ENCODE measurements at regions not wholly inside any gene's neighbourhood (a gene's known extent, or its start where the extent isn't known, plus 50 kb on each side); places are given as distances from the start of the nearest gene placed in this dataset.

DNA sequence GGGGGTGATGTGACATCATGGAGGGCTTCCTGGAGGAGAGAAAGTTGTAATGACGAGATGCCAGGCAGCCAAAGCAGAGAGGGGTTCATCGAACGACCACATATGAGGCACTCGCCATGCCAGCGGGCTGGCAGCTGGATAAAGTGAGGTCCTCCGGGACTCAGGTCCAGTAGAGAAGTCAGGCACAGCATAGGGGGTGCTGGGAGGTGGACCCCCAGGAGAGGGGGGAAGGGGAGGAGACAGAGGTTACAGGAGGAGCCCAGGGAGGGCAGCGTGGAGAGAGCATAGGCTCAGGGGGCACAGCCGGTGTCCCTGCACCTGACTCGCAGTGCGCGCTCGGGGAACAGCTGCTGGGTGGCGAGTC is 174.7 kb downstream of the BMP7 start:
- DNase-seq (ENCODE audit: insufficient read length, low spot score) (no peak), FAIRE-seq (no peak)

DNA sequence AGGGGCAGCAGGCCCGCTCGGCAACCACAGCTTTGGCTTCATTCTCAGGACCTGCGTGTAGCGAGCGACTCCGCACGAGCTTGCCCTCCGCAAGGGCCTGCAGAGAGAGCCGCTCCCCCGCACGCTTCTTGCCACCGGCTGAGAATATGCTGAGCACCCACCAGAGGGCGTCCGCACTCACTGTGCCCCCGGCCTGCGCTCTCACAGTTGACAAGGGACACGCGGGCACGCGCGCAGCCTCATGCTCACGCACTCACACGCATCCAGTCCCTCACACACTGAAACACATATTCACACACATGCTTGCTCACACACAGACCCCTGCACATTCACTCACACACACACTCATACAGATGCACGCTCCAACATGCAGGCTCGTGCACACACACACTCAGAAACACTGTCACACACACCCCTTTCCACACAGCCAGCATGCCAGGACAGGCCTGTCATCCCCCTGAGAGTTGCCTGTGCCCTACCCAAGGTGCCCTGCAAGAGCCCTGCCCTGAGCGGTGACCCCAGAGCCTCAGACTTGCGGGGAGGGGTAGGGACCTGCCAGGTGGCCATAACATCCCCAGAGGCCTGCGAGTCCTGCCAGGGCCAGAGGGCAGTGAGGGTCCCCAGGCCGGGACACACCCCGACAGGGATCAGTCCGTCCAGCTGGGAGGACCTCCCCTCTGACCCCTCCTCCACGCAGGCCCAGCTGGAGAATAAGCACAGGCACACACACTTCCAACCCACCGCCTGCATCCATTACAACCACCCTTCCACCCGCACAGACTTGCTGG is 174.1 kb downstream of the BMP7 start:
- DNase-seq (ENCODE audit: insufficient read length, low spot score) (peak; percentile 95), FAIRE-seq (peak; percentile 99)

GRCh38 chr20:57092900-57093530 is 173.4 kb downstream of the BMP7 start:
- no peak for FAIRE-seq
- no peak for DNase-seq (ENCODE audit: insufficient read length, low spot score)

- DNase-seq (ENCODE audit: insufficient read length, low spot score) (no peak), FAIRE-seq (no peak)
Measured at GRCh38 chr20:57093766-57094165, 172.7 kb downstream of the BMP7 start.

DNA sequence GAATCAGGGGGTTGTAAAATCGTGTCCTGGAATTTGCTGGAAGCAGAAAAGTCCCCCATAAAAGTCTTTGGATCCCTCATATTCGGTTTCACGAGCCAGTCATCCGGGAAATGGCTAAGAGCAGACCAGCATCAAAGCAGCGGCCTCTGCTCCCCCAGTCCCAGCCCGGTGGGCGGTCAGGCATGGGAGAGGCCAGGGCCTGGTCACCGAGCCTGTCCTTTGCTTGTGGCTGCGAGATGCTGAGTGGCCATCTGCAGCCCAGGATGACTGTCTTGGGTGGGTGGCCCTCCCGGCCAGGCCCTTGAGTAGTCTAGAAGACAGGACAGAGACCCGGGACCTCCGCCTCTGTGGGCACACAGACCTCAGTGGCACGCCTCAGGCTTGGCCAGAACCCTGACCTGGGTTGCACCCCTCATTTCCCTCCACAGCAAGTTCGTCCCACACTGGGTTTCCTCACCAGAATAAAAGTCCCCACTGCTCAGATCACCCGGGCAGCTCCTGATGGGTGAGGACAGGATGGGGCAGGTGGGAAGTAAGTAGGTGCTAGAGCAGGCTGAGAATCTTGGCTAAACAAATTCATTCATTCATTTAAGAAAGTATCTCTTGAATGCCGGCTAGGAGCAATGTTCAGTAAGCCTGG is 172.1 kb downstream of the BMP7 start:
- no peak for DNase-seq (ENCODE audit: insufficient read length, low spot score)
- FAIRE-seq: peak; percentile 38

DNA sequence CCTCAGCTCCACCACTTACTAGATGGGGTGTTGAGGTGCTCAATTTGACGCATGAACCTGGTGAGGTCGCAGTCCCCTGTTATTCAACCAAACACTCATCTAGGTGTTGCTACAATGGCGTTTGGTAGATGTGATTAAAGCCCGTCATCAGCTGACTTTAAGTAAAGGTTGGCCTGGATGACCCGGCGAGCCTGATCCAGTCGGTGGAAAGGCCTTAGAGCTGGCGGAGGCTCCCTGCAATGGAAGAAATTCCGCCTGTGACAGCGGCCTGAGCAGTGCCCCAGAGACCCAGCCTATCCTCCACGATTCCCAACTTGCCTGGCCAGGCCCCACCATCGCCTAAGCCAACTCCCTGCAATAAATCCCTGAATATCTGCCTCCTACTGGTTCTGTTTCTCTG is 171.4 kb downstream of the BMP7 start:
- DNase-seq (ENCODE audit: insufficient read length, low spot score): no peak
- FAIRE-seq: peak; percentile 44

GRCh38 chr20:57095426-57095825 is 171.0 kb downstream of the BMP7 start:
- DNase-seq (ENCODE audit: insufficient read length, low spot score) (no peak), FAIRE-seq (no peak)

- DNase-seq (ENCODE audit: insufficient read length, low spot score) (no peak), FAIRE-seq (peak; percentile 48)
Measured at GRCh38 chr20:57097245-57097915, 169.1 kb downstream of the BMP7 start.

- no peak for DNase-seq (ENCODE audit: insufficient read length, low spot score)
- no peak for FAIRE-seq
Measured at GRCh38 chr20:57102160-57102559, 164.3 kb downstream of the BMP7 start.

- no peak for DNase-seq (ENCODE audit: insufficient read length, low spot score)
- FAIRE-seq: no peak
Measured at GRCh38 chr20:57102566-57102965, 163.9 kb downstream of the BMP7 start.

DNA sequence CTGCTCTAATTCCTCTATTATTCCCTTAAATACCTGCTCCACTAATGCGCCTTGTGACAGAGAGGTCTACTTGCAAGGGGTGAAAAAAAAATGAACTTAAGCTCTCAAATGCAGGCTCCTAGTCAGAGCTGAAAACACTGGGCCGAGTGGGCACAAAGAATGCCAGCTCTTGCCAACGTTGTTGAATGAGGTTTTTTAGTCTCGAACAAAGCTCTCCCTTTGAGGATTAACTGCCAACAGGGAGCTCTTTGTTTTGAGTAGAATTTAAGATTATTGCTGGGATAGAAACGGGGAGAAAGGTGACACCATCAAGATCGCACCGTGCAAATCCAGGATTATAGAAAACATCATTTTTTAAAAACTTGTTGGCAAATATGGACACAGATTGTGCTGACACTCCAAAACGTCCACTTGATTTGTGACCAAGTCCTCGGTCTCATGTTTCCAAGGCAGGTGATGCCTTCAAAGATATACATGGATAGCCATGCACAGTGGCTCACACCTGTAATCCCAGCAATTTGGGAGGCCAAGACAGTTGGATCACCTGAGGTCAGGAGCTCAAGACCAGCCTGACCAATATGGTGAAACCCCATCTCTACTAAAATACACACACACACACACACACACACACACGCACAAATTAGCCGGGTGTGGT is 163.2 kb downstream of the BMP7 start:
- no peak for DNase-seq (ENCODE audit: insufficient read length, low spot score)
- FAIRE-seq: peak; percentile 13

DNA sequence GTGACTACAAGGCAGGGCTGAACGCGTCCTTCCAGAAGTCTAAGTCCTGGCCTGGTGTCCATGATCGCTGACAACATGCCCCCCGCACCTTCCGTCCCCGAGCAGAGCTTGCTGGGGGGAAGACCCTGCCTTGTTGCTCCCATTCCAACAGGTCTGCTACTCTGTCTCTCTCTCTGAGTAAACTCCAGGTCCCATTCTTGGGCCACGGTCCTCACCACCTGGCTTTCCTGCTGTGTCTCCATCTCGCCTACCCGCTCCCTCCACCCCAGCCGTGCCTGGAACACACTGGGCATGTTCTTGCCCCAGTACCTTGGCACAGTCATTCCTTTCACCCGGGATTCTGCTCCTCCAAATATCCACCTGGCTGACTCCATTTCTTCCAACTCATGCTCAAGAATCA is 162.3 kb downstream of the BMP7 start:
- DNase-seq (ENCODE audit: insufficient read length, low spot score) (no peak), FAIRE-seq (no peak)

DNA sequence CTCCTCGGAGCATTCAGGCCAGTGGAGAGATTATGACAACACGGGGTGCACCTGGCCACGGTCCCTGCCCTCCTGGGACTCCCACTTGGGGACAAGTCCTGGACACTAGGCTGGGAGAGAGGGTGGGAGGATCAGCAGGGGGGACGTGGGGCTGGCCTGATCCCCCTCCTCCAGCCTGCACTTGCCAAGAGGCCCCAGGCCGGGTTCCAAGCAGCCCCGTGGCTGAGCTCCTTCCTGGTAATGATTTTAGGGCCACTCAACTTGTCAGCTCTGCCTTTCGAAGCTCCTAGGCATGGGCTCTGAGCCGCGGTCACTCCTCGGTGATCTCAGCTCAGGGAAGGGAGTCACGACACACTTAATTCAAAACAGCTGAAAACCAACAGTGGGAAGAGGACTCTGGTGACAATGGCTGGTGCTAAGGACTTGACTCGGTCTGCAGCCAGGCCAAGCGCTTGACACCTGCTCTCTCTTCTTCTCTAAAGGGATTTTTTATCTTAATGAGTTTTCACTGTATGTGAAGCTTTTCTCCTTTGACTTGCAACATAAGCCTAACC is 161.7 kb downstream of the BMP7 start:
- DNase-seq (ENCODE audit: insufficient read length, low spot score): no peak
- peak; percentile 38 for FAIRE-seq

GRCh38 chr20:57106030-57106682 is 160.3 kb downstream of the BMP7 start:
- peak; percentile 86 for FAIRE-seq

GRCh38 chr20:57106692-57107091 is 159.7 kb downstream of the BMP7 start:
- DNase-seq (ENCODE audit: insufficient read length, low spot score): no peak
- peak; percentile 63 for FAIRE-seq

More at GRCh38 chr20:57106030-57106682, 160.3 kb downstream of the BMP7 start:
- DNase-seq (ENCODE audit: insufficient read length, low spot score): peak; percentile 59

GRCh38 chr20:57107208-57107607 is 159.2 kb downstream of the BMP7 start:
- no peak for DNase-seq (ENCODE audit: insufficient read length, low spot score)
- FAIRE-seq: no peak

GRCh38 chr20:57108218-57108617 is 158.2 kb downstream of the BMP7 start:
- DNase-seq (ENCODE audit: insufficient read length, low spot score) (no peak), FAIRE-seq (no peak)

- DNase-seq (ENCODE audit: insufficient read length, low spot score) (no peak), FAIRE-seq (peak; percentile 83)
Measured at GRCh38 chr20:57108742-57109570, 157.5 kb downstream of the BMP7 start.

- DNase-seq (ENCODE audit: insufficient read length, low spot score) (no peak), FAIRE-seq (no peak)
Measured at GRCh38 chr20:57109571-57109953, 156.9 kb downstream of the BMP7 start.

Measured in HTR-8/SVneo (cell line).